NCI-H748 treated with DMSO at 0.1 percent for 48 hours (cell line): ENCODE measurements at regions not wholly inside any gene's neighbourhood (a gene's known extent, or its start where the extent isn't known, plus 50 kb on each side); places are given as distances from the start of the nearest gene placed in this dataset.
"Not testable (repeated sequence)": the region's sequence is repeated elsewhere in the genome, so short reads cannot be mapped to it uniquely, and the experiment has no call there.

Source experiments
- DNase-seq: peaks from one replicate; lab custom pipeline; 2025; lab: John Stamatoyannopoulos, UW

GRCh38 chr5:162990856-162991497 is 446.4 kb upstream of the CCNG1 start:
- DNase-seq: no peak

- DNase-seq: no peak
Measured at GRCh38 chr5:162995568-162995967, 441.8 kb upstream of the CCNG1 start.

GRCh38 chr5:162996053-162996452 is 441.3 kb upstream of the CCNG1 start:
- DNase-seq: no peak

GRCh38 chr5:163005949-163006348 is 431.4 kb upstream of the CCNG1 start:
- DNase-seq: no peak

- DNase-seq: no peak
Measured at GRCh38 chr5:163022582-163023128, 414.7 kb upstream of the CCNG1 start.

- no peak for DNase-seq
Measured at GRCh38 chr5:163023846-163024245, 413.5 kb upstream of the CCNG1 start.

GRCh38 chr5:163024936-163025335 is 412.5 kb upstream of the CCNG1 start:
- DNase-seq: no peak

- DNase-seq: no peak
Measured at GRCh38 chr5:163033656-163034055, 403.7 kb upstream of the CCNG1 start.

- DNase-seq: no peak
Measured at GRCh38 chr5:163041254-163041653, 396.1 kb upstream of the CCNG1 start.

GRCh38 chr5:163079618-163080017 is 357.8 kb upstream of the CCNG1 start:
- no peak for DNase-seq

GRCh38 chr5:163089230-163089629 is 348.2 kb upstream of the CCNG1 start:
- no peak for DNase-seq

GRCh38 chr5:163089926-163090325 is 347.5 kb upstream of the CCNG1 start:
- DNase-seq: no peak

- no peak for DNase-seq
Measured at GRCh38 chr5:163094492-163095180, 342.8 kb upstream of the CCNG1 start.

- no peak for DNase-seq
Measured at GRCh38 chr5:163104464-163104863, 332.9 kb upstream of the CCNG1 start.

- DNase-seq: no peak
Measured at GRCh38 chr5:163105456-163105855, 331.9 kb upstream of the CCNG1 start.

- no peak for DNase-seq
Measured at GRCh38 chr5:163106098-163106497, 331.3 kb upstream of the CCNG1 start.

GRCh38 chr5:163108351-163108750 is 329.0 kb upstream of the CCNG1 start:
- DNase-seq: no peak

GRCh38 chr5:163115011-163115410 is 322.4 kb upstream of the CCNG1 start:
- DNase-seq: no peak

GRCh38 chr5:163116618-163117017 is 320.8 kb upstream of the CCNG1 start:
- DNase-seq: not testable (repeated sequence)

GRCh38 chr5:163134061-163134460 is 303.3 kb upstream of the CCNG1 start:
- no peak for DNase-seq

- no peak for DNase-seq
Measured at GRCh38 chr5:163135849-163136248, 301.5 kb upstream of the CCNG1 start.

- DNase-seq: no peak
Measured at GRCh38 chr5:163161512-163161911, 275.9 kb upstream of the CCNG1 start.

- no peak for DNase-seq
Measured at GRCh38 chr5:163162645-163163044, 274.8 kb upstream of the CCNG1 start.

- no peak for DNase-seq
Measured at GRCh38 chr5:163163858-163164257, 273.5 kb upstream of the CCNG1 start.
